ENCODE measurements at regions not wholly inside any gene's neighbourhood (a gene's known extent, or its start where the extent isn't known, plus 50 kb on each side); places are given as distances from the start of the nearest gene placed in this dataset.

- TF ChIP-seq, protein P1, sequence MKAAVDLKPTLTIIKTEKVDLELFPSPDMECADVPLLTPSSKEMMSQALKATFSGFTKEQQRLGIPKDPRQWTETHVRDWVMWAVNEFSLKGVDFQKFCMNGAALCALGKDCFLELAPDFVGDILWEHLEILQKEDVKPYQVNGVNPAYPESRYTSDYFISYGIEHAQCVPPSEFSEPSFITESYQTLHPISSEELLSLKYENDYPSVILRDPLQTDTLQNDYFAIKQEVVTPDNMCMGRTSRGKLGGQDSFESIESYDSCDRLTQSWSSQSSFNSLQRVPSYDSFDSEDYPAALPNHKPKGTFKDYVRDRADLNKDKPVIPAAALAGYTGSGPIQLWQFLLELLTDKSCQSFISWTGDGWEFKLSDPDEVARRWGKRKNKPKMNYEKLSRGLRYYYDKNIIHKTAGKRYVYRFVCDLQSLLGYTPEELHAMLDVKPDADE (IDR thresholded peaks at IDR 0.05) = no peak
- TF ChIP-seq ZNF114 (CRISPR knock-in tag; IDR thresholded peaks at IDR 0.05) (no peak), ZNF331 (CRISPR knock-in tag; IDR thresholded peaks at IDR 0.05; ENCODE audit: low read depth) (no peak), JUNB (IDR thresholded peaks at IDR 0.05; ENCODE audit: unreplicated experiment) (no peak), NANOG (IDR thresholded peaks at IDR 0.05; ENCODE audit: borderline replicate concordance) (no peak), EZH2phosphoT487 (IDR thresholded peaks at IDR 0.05; ENCODE audit: unreplicated experiment) (no peak), STAT1 (IDR thresholded peaks at IDR 0.05; ENCODE audit: unreplicated experiment) (no peak), EZH2 (IDR thresholded peaks at IDR 0.05; ENCODE audit: low read depth, unreplicated experiment) (no peak)
- TF ChIP-seq, protein P2, sequence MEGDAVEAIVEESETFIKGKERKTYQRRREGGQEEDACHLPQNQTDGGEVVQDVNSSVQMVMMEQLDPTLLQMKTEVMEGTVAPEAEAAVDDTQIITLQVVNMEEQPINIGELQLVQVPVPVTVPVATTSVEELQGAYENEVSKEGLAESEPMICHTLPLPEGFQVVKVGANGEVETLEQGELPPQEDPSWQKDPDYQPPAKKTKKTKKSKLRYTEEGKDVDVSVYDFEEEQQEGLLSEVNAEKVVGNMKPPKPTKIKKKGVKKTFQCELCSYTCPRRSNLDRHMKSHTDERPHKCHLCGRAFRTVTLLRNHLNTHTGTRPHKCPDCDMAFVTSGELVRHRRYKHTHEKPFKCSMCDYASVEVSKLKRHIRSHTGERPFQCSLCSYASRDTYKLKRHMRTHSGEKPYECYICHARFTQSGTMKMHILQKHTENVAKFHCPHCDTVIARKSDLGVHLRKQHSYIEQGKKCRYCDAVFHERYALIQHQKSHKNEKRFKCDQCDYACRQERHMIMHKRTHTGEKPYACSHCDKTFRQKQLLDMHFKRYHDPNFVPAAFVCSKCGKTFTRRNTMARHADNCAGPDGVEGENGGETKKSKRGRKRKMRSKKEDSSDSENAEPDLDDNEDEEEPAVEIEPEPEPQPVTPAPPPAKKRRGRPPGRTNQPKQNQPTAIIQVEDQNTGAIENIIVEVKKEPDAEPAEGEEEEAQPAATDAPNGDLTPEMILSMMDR (conservative IDR thresholded peaks at IDR 0.05; ENCODE audit: low read depth in 2 of 2) = no peak
Measured at GRCh38 chr7:145497911-145498525, 618.6 kb upstream of the CNTNAP2 start (continued).

GRCh38 chr7:145490356-145490755, 626.2 kb upstream of the CNTNAP2 start:
- Histone ChIP-seq H3K9me2 (ENCODE audit: insufficient read depth) (no peaks in the 10 kb centered on the region), H3K4me3 (no peak overlapping the region), H3K36me3 (ENCODE audit: insufficient read depth) (no peaks in the 10 kb centered on the region), H3F3A (replicated peaks; ENCODE audit: low read depth) (no peaks in the 10 kb centered on the region), H4K20me1 (replicated peaks; ENCODE audit: insufficient read depth) (no peaks in the 10 kb centered on the region), H3K4me1 (ENCODE audit: insufficient read depth) (no peaks in the 10 kb centered on the region), H3K4me2 (no peak overlapping the region), H2AFZ (no peak overlapping the region), H3K27me3 (ENCODE audit: insufficient read depth) (no peaks in the 10 kb centered on the region), H3K79me2 (replicated peaks; ENCODE audit: insufficient read depth) (no peaks in the 10 kb centered on the region), H3K27ac (ENCODE audit: low read depth) (no peak overlapping the region)
- Mint-ChIP-seq H3K36me3 (ENCODE audit: low read depth) (peaks cover 28% of the 10 kb centered on the region), H3K27me3 (ENCODE audit: insufficient read depth, low read depth, poor library complexity) (no peaks in the 10 kb centered on the region), H3K9me3 (peaks cover 85% of the 10 kb centered on the region), H3K27ac (no peak overlapping the region), H3K4me3 (no peak overlapping the region), H3K4me1 (no peaks in the 10 kb centered on the region)
- TF ChIP-seq NANOG (IDR thresholded peaks at IDR 0.05; ENCODE audit: borderline replicate concordance) (no peak), JUNB (IDR thresholded peaks at IDR 0.05; ENCODE audit: unreplicated experiment) (no peak)
- DNase-seq (ENCODE audit: low spot score) (no peak), ATAC-seq (no peak)

- ATAC-seq = no peak
- H3K9me3 Mint-ChIP-seq = peaks cover 81% of the 10 kb centered on the region
Measured at GRCh38 chr7:145489609-145490008, 627.0 kb upstream of the CNTNAP2 start.

More at GRCh38 chr7:145489609-145490008, 627.0 kb upstream of the CNTNAP2 start:
- Mint-ChIP-seq H3K27ac (no peak overlapping the region), H3K36me3 (ENCODE audit: low read depth) (peaks cover 28% of the 10 kb centered on the region), H3K27me3 (ENCODE audit: insufficient read depth, low read depth, poor library complexity) (no peaks in the 10 kb centered on the region), H3K4me3 (no peak overlapping the region), H3K4me1 (no peaks in the 10 kb centered on the region)
- H3K27ac ChIP-seq (ENCODE audit: low read depth) = no peak overlapping the region
- H3K4me1 ChIP-seq (ENCODE audit: insufficient read depth) = no peaks in the 10 kb centered on the region
- H3F3A ChIP-seq (replicated peaks; ENCODE audit: low read depth) = no peaks in the 10 kb centered on the region
- H4K20me1 ChIP-seq (replicated peaks; ENCODE audit: insufficient read depth) = no peaks in the 10 kb centered on the region
- no peak for DNase-seq (ENCODE audit: low spot score)
- no peaks in the 10 kb centered on the region for H3K27me3 ChIP-seq (ENCODE audit: insufficient read depth)
- no peak overlapping the region for H2AFZ ChIP-seq
- H3K79me2 ChIP-seq (replicated peaks; ENCODE audit: insufficient read depth) = no peaks in the 10 kb centered on the region
- no peak overlapping the region for H3K4me3 ChIP-seq
- no peaks in the 10 kb centered on the region for H3K9me2 ChIP-seq (ENCODE audit: insufficient read depth)
- no peak overlapping the region for H3K4me2 ChIP-seq
- 0 out of 2 replicates have a peak, but pooled peaks cover 1% of the 10 kb centered on the region for H3K36me3 ChIP-seq (ENCODE audit: insufficient read depth)
- no peak for TF ChIP-seq NANOG (IDR thresholded peaks at IDR 0.05; ENCODE audit: borderline replicate concordance)
- TF ChIP-seq, protein P2 (conservative IDR thresholded peaks at IDR 0.05; ENCODE audit: low read depth in 2 of 2) = no peak

All from GM23338 (cell line).